ENCODE measurements at regions not wholly inside any gene's neighbourhood (a gene's known extent, or its start where the extent isn't known, plus 50 kb on each side); places are given as distances from the start of the nearest gene placed in this dataset.

- TF ChIP-seq CTCF (IDR thresholded peaks at IDR 0.05) = no peak
- DNase-seq (ENCODE audit: low spot score) = no peak
- ATAC-seq (ENCODE audit: low FRiP score) = no peak
Observed at GRCh38 chr7:136807598-136807997, 60.9 kb upstream of the CHRM2 start.

DNA sequence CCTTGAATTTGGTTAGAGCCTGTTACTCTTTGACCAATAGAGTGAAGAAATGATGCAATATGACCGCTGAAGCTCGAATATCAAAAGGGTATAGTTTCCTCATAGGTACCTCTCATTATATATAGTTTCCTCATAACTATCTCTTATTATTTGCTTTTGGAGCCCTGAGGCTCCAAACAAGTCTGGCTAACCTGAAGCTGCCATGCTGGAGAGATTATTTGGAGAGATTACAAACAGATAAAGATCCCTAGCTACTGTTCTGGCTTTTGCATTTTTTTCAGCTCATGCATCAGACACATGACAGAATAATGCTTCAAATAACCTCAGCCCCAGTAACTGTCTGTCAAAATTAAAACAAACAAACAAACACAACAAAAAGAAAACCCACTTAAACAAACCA lies 65.4 kb upstream of the CHRM2 start:
- ATAC-seq (ENCODE audit: low FRiP score) (no peak), DNase-seq (ENCODE audit: low spot score) (no peak)
- TF ChIP-seq CTCF (IDR thresholded peaks at IDR 0.05) = no peak

- no peak for ATAC-seq (ENCODE audit: low FRiP score)
- TF ChIP-seq CTCF (IDR thresholded peaks at IDR 0.05) = no peak
- no peak for DNase-seq (ENCODE audit: low spot score)
Observed at GRCh38 chr7:136783934-136784333, 84.5 kb upstream of the CHRM2 start.

DNA sequence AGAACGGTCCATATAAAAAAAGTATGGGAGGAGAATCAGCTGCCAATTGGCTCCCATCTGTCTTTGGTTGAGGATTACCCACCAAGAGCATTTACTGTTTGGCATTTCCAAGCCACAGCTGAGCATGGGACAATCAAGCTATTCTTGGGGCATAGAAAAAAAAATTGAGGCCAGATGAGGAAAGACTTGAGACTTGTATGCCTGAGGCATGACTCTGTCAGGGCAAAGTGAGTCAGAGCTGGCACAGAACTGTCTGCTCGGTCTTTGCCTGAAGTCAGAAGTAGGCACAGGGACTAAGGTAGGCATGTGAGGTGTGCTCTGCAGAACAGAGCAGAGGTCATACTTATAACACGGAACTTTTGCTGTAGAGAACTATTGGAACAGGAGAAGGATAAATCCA lies 126.5 kb upstream of the CHRM2 start:
- no peak for ATAC-seq (ENCODE audit: low FRiP score)

DNA sequence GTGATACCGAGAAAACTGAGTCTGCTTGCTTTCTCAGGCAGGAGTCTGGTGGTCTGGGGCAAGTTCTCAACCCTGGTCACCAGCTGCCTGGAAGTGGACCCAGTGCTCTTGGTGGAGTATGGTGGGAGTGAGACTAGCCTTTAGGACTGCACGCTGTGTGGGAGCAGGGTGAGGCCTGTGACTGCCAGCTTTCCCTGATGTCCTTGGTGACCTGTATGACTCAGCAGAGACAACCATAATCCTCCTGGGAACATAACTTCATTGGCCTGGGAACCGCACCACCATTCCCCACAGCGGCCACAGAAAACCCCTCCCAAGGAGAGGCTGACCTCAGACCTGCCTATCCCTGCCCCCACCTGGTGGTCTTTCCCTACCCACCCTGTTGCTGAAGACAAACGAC lies 139.5 kb upstream of the CHRM2 start:
- no peak for TF ChIP-seq CTCF (IDR thresholded peaks at IDR 0.05)
- ATAC-seq (ENCODE audit: low FRiP score) (no peak), DNase-seq (ENCODE audit: low spot score) (no peak)

More for the DNA sequence above, 126.5 kb upstream of the CHRM2 start:
- no peak for DNase-seq (ENCODE audit: low spot score)
- TF ChIP-seq CTCF (IDR thresholded peaks at IDR 0.05) = no peak

GRCh38 chr7:136726460-136726859 lies 142.0 kb upstream of the CHRM2 start:
- DNase-seq (ENCODE audit: low spot score) (no peak), ATAC-seq (ENCODE audit: low FRiP score) (no peak)
- no peak for TF ChIP-seq CTCF (IDR thresholded peaks at IDR 0.05)

DNA sequence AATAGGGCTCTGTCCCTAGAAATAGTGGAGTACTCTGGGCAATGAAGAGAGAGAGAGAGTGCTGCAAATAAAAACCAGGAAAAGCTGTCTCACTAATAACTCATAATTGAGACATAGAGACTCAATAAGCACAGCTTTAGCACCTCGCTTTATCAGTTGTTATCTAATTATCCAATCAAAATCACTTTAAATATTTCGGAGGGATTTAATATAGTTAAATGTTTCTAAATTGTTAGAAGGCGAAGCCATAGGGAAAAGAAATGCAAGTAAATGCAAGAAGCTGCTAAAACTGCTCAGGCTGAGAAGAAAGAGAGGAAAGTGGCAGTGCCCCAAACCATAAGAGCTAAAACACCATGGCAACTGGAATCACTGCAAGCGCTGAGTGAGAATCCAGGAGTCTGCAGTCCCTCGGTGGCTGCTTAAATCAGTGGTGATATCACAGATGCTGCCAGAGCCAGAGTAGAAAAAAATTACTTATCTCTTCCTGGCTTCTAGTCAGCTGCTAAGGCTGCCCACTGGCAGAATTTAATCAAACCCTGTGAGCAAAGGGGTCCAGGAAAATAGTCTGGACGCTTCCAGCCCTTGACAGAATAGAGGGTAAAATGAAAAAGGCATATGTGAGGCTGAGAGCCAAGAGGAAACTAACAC lies 150.4 kb upstream of the CHRM2 start:
- DNase-seq (ENCODE audit: low spot score) = no peak
- no peak for TF ChIP-seq CTCF (IDR thresholded peaks at IDR 0.05)
- ATAC-seq (ENCODE audit: low FRiP score) = no peak

Data from omental fat pad (tissue), 3 donors.